ENCODE measurements at regions not wholly inside any gene's neighbourhood (a gene's known extent, or its start where the extent isn't known, plus 50 kb on each side); places are given as distances from the start of the nearest gene placed in this dataset.

GRCh38 chr1:170857955-170858354 is 77.4 kb upstream of the MROH9 start:
- TF ChIP-seq EZH2 (IDR thresholded peaks at IDR 0.05; ENCODE audit: insufficient read depth, low read length), result no peak
- TF ChIP-seq CTCF (IDR thresholded peaks at IDR 0.05; ENCODE audit: insufficient read depth, low read depth, low read length), result no peak

Data from astrocyte (in vitro differentiated cells and primary cell).